Islet of Langerhans (tissue), 1 donor: ENCODE measurements at regions not wholly inside any gene's neighbourhood (a gene's known extent, or its start where the extent isn't known, plus 50 kb on each side); places are given as distances from the start of the nearest gene placed in this dataset.
"Not testable (repeated sequence)": the region's sequence is repeated elsewhere in the genome, so short reads cannot be mapped to it uniquely, and the experiment has no call there.

Experiments
- FAIRE-seq: peaks from one replicate; lab custom pipeline; 2011; peaks lifted over from hg19 to GRCh38; lab: Jason Lieb, UNC

DNA sequence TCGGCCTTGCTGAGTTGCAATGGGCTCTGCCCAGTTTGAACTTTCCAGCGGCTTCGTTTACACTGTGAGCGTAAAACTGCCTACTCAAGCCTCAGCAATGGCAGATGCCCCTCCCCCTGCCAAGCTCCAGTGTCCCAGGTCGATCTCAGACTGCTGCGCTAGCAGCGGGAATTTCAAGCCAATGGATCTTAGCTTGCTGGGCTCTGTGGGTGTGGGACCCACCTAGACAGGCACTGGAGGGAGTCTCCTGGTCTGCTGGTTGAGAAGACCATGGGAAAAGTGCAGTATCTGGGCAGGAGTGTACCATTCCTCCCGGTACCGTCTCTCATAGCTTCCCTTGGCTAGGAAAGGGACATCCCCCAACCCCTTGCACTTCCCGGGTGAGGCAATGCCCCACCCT lies 88.2 kb downstream of the KLHL28 start:
- FAIRE-seq, result no peak

DNA sequence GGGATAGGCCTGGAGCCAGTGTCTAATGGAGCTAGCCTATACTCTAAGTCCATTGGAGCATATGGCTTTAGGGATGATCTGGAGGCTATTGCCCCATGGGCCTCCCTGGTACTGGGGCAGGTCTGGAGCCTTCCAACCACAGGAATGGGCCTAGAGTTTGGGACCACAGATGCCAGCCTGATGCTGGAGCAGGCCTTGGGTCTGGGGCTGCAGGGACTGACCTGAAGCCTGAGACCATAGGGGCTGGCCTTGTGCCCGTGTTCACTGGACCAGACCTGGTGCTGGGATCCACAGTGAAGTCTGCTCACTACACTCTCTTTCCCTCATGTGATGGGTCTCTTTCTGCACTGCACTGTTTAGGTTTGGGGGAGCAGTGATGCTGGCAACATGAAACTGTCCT lies 95.0 kb downstream of the KLHL28 start:
- no peak for FAIRE-seq

DNA sequence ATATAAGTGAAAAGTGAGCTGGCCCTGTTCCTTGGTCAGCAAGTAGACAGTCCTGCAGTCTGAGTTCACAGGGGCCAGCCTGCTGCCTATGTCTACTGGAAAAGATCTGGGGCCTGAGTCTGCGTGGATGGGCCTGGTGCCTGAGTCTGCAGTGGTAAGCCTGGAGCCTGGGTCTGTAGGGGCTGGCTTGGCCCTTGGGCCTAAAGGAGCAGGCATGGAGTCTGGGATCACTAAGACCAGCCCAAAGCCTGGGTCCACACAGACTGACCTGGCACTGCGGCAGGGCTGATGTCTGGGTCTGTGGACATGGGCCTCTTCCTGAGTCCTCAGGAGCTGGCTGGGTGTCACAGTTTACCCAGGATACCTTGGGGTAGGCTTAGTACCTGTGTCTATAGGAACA lies 95.4 kb downstream of the KLHL28 start:
- FAIRE-seq, result no peak

DNA sequence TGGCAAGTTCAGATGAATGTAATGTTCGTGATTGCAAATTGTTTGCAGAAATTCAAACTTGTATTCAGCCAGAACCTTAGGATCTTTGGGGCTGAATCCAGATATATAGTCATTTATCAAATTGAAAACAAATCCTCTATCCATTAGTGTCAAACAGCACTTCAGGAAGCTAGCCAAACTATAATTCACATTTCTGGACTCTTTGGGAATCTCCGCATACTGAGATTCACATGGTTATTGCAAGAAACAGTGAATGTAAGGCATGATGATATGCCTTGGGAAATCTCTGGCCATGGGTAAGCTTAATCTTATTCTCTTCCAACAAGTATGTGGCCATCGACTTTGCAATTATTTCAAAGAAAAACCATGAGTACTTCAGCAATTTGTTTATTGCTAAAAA lies 98.5 kb downstream of the KLHL28 start:
- FAIRE-seq, result no peak

DNA sequence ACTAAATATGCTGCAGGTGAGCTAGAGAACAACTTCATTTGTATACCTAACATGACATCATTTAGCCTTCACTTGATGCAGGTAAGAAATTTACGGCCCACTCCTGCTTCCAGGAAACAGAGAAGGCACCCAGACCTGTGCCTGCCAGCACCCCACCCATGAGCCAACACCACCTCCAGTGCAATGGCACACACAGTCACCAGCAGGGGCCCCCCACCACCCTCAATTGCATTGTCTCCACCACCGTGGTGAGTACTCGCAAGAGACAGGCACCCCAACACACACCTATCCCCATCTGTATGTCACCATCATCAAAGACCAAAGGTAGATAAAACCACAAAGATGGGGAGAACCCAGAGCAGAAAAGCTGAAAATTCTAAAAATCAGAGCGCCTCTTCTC lies 107.6 kb downstream of the KLHL28 start:
- no peak for FAIRE-seq

DNA sequence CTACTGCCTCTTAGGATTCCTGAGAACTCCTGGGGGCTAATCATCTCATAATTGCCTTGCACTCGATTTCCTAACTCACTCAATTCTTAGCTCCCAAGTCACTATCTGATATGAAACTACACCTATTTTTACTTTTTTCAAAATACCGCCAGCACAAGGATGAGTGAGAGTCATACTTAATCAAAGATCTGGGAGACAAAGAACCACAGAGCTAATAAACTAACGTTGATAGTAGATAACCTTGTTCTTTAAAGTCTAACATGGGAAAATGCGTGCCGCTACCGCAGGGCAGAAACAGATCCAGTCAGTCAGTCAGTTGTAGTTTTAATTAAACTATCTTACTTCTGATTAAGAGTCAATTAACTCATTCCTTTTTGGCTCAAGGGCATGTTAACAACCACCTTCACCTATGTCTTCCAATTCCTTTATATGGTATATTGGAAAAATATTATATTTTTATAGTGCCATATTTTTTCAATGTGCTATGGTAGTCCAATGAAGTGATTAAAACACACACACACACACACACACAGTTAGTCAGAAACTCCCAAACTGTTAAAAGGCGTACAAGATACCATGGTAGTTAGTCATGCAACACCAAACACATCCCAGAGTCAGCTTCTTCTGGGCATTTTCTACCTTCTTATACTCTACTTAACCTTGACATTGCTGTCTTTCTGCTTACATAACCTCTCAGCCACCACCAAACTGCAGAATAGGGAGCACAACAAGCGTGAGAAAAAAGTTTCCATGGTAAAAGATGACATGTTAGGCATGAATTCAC lies 114.0 kb downstream of the KLHL28 start:
- no peak for FAIRE-seq

DNA sequence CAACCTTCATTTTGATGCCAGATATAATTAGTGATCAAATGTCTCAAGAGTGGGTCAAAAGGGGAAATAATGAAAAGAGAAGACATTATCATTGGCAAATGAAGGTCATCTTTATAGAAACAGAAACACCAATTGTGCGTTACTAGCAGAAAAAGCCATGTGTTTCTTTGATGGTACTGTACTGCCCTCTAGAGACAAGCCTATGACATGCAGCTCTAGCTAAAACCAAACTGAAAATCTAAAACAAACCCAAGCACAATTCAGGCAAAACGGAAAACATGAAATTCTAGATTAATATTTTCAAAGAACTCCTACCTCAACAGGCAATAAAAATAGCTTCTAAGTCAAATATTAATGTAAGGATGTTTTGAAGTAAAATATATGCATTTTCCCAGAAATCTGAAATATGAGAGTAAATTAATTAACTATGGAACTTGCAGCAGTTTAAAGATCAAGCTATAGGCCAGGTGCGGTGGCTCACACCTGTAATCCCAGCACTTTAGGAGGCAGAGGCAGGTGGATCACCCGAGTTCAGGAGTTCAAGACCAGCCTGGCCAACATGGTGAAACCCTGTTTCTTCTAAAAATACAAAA lies 115.4 kb downstream of the KLHL28 start:
- peak; percentile 96 for FAIRE-seq

DNA sequence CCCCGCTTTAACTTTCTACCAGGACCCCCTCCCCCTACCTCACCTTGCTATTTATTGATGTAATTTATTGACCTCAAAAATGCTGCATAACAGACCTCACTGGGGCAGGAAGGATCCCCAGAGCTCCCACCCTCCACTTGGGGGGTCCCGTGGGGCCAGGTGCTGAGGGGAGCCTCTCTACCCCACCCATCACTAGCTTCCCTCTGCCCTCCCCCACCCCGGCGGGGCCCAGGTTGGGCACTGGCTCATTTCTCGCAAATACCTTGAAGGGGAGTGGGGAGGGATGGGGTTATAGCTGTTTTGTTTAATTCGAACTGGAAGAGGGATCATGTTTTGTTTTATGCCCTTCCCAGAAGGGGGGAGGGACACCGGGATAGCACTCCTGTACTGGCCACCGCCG lies 125.8 kb downstream of the KLHL28 start:
- FAIRE-seq, result not testable (repeated sequence)

DNA sequence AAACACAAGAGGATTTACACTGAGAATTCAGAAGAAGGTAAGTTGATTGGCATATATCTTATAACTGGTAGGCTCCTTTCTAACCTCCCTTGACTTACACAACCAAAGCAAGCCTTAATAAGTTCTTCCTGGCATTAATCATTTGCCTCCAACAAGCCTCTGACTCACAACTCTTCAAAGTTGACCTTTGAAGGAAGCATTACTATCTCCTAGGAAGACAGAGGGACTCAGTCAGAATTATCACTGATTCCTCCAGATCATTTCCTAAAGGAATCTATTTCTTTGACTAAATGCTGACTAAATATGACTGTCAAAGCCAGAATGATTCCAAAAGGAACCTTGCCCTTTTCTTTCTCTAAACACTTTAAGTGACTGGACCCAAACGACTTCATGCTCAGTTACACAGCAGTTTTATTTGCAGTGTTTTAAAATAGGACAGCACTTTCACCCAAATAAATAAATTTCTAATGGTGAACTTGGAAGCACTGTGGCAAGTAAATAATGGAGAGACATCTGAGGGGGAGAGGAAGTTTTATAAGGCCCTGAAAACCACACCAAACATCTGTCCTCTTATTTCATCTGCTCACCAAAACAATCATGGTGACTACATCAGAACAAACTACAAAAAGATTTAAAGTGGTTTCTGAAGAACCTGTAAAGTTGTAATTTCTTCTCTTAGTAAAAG lies 128.2 kb downstream of the KLHL28 start:
- no peak for FAIRE-seq

DNA sequence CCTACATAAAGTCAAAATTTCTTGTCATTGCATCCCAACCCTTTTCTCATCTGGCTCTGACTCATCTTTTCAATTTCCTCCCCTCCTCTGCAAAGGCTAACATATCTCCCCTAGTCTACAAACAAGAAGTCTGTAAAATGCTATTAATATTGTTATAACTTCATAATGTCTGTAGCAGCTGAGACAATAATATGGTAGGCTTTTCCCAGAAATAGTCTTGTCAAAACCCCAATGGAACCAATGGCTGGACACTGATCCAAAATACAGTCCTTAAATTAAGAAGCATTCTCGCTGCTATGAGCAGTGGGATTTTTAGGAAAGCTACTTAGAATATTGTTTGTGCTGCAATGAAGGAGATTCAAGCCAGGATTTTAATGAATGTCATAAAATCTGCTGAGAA lies 131.4 kb downstream of the KLHL28 start:
- FAIRE-seq, result no peak

DNA sequence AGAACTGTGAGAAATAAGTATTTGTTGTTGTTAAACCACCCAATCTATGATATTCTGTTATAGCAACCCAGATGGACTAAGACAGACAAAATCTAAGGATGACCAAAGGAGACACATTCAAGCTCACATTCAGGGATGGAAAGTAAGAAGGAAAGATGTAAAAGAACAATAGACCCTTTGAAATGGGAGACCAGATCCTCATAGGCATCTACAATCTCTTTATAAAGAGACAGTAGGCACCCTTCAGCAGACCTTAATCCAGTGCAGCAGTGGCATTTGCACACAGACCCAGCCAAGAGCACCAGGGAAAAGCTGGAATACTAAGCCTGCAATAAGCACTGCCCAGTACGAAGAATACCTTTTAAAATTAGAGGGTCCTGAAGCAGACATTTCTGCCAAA lies 132.7 kb downstream of the KLHL28 start:
- FAIRE-seq, result no peak

DNA sequence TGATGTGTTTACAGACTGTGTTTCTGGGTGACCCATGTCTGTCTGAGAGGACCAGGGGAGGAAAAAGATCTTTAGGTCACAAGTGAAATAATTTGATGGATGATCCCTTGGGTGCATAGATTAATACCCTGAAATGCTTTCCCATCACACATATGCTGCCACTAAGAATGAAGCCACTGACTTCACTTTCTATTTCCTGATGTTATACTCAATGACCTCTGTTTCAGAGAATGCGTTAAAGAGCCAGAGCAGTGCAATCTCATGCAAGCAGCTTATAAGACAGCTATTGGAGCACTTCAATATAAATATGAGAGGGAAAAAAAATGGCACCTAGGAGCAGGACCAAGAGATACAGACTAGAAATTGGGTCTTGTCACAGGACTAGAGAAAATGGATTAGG lies 133.7 kb downstream of the KLHL28 start:
- no peak for FAIRE-seq

DNA sequence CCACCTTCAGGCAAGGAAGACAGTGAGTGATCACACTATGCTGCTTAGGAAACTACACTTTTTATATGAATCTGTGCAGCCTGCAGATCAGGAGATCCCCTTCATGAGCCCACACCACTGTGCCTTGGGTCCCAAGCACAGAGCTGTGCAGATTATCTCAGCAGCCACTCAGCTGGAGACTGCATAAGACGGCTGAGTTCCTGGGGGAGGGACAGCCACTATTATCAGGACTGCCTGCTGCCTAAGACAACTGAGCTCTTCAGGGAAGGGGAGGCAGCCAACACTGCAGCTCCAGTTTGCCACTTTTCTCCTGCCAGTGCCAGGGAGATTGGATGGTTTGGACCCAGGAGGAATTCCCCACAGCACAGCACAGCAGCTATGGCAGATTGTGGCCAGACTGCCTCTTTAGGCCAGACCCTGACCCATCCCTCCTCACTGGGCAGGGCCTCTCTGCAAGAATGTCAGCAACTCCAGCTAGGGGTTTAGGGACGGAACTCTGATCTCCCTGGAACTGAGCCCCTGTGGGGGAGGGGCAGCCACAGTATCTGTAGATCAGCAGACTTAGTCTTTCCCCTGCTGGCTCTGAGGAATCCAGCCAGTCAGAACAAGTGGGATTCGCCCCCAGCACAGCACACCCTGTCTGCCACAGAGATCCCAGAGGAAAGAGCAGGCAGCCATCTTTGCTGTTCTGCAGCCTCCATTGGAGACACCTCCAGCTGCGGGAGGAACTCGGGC lies 141.3 kb downstream of the KLHL28 start:
- FAIRE-seq, result no peak

DNA sequence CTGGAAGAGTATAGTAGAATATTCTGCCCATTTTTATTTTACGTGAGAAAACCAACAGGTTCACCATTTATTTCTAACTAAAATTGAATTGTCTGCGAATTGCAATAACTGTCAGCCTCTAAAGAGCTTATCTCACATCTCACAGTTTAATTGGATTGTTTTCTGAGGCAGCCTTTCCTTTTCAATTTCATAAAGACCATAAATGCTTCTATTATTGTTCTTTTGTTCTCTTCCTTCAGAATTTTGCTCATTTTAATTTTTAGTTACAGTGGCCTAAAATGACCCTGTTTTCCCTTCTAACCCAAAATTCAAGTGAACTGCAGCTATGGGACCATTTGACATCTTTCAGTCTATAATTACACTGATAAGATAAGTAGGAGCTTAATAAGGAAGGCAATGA lies 147.6 kb downstream of the KLHL28 start:
- FAIRE-seq, result no peak

DNA sequence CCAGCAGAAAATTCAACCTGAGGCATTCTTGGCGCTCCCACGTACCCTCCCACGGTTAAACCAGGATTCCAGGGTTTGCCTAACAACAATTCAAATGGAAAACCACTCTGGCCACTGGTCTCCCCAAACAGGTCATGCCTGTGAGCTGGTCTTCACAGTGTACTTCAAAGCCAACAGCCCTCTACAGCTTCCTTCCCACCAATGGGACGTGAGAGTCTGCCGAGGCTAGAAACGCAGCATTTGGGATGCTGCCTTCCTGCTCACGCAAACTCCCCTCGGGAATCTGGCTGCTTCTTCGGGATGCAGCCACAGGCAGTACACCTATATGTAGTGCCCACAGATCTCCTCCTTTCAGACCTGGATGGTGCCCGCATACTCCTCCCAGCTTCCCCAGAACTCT lies 149.1 kb downstream of the KLHL28 start:
- no peak for FAIRE-seq

DNA sequence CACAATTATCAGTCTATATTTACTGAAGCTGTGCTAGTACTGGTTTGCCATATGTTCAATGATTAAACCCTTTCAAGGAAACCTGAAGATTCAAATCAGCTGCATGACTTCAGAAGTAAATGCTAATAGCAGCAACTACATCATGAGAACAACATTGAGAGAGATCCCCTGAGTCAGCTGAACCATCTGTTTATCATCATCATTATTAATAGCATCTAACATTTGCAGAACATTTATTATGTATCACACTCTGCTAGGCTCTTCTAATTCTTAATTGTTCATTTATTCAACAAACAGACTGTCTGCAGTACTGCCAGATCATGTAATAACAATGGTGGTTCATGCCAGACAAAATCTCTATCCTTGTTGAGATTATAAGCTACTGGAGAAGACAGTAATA lies 157.4 kb downstream of the KLHL28 start:
- no peak for FAIRE-seq

DNA sequence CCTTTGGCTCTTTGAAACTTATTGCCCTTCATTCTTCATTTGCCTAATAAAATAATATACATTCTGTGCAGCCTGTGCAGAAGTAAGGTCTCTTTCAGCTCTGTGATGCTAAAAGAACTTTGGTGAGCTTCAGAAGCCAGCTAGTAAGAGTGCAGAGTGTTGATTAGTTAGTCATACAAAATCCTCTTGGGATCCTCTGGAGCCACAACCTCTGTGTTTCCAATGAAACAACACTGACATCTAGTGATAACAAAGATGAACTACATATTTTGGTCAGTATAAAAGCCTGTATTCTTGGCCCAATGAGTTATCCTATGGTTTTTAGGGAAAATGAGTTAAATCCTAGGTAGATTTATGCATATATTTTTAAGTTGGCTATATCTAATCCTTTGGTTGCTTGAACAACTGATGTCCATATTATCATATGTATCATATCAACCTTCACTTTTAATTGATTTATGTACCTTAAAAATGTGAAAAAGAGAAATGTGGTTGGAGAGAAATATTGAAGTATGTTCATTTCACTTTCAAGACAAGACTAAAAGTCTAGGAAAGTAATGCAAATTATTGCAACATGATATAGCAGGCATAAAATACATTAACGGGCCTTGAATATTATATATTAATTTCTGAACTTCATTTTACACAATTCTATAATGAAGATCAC lies 158.4 kb downstream of the KLHL28 start:
- FAIRE-seq, result peak; percentile 99

DNA sequence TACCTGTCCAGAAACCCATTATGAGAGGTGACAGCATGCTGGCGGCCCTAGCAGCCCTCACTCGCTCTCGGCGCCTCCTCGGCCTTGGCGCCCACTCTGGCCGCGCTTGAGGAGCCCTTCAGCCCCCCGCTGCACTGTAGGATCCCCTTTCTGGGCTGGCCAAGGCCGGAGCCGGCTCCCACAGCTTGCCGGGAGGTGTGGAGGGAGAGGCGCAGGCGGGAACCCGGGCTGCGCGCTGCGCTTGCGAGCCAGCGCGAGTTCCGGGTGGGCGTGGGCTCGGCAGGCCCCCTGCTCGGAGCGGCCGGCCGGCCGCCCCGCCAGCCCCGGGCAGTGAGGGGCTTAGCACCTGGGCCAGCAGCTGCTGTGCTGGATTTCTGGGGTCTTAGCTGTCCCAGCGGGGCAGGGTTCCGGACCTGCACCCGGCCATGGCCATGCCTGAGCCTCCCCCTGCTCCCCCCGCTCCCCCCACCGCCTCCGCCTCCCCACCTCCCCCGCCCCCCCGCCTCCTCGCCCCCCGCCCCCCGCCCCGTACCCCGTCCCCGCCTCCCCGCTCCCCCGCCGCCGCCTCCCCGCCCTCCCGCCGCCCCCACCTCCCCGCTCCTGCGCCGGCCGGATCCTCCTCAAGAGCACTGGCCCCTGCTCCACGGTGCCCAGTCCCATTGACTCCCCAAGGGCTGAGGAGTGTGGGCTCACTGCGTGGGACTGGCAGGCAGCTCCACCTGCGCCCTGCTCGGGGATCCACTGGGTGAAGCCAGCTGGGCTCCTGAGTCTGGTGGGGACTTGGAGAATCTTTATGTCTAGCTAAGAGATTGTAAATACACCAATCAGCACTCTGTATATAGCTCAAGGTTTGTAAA lies 163.1 kb downstream of the KLHL28 start:
- FAIRE-seq, result no peak

DNA sequence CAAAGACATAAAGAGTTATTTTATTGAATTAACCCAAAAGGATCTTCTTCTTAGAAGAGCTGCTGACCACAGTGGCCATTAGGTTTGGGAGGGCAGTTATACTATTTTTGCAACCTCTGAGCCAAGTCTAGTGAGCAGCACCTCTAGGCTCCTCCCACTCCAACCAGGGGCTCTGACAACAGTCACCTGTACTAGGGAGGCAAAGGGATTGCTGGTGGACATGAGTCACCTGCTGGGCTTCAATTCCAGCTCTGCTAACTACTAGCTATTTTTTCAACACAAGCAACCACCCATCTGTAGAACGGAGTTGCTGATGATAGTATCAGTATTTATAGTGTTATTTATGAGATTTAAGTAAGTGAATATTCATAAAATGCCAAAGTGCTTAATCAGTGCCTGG lies 166.0 kb downstream of the KLHL28 start:
- no peak for FAIRE-seq

DNA sequence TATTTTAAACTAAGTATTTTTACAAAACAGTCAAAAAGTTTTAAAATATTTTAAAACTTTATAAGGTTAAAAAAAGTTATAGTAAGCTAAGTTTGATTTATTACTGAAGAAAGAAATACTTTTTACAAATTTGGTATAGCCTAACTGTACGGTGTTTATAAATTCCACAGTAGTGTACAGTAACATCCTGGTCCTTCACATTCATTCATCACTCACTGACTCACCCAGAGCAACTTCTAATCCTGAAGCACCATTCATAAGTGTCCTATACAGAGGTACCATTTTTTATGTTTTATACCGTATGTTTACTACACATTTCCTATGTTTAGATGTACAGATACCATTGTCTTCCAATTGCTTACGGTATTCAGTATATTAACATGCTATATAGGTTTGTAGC lies 170.0 kb downstream of the KLHL28 start:
- FAIRE-seq, result no peak

DNA sequence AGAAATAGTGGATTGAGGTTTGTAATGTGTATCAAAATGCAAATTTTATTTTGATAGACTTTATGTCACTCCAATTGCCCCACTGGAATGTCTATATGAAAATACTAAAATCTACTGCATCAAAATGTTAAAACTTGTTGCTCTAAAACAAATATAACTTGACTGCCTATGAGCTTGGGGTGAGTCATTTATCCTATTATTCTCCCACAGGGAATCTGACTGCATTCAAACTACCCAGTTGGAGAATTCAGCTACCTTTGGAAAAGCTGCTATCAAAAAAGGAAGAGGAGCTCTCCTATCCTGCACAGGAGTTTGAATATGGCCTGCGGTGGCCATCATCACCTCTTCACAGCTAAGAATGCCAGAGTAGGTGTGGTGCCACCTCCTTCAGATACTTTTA lies 173.1 kb downstream of the KLHL28 start:
- no peak for FAIRE-seq

DNA sequence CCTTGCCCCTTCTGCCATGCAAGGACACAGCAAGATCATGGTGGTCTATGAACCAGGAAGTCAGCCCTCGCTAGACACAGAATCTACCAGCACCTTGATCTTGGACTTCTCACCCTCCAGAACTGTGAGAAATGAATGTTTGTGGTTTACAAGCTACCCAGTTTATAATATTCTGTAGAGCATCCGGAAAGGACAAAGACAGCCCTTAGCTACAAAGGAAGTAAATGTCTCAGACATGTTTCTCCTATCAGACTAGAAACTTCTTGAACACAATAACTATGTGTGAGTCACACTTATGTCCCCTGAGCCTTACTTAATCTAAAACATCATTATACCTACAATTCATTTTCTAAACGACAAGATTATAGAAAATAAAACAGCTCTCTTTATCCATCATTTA lies 176.7 kb downstream of the KLHL28 start:
- FAIRE-seq, result no peak
